Stimulated activated CD4-positive, alpha-beta T cell treated with anti-CD3 and anti-CD28 coated beads, Interleukin-1b, Interleukin-23, amount 100 ng/mL, for 4 hours (primary cell): ENCODE measurements at regions not wholly inside any gene's neighbourhood (a gene's known extent, or its start where the extent isn't known, plus 50 kb on each side); places are given as distances from the start of the nearest gene placed in this dataset.
A peak's percentile ranks its signal among the peaks of the same experiment; 100 is the strongest.

Experiments used
- DNase-seq, 2 donors: peaks; one replicate each; pipeline ENCODE4 v3.0.0-alpha.2; 2020; ENCODE audit warnings: low read depth in 2 of 2

GRCh38 chr7:86947929-86948328 is 111.5 kb downstream of the ELAPOR2 start:
- DNase-seq: no peak

GRCh38 chr7:86943447-86943846 is 116.0 kb downstream of the ELAPOR2 start:
- DNase-seq: no peak

GRCh38 chr7:86942995-86943394 is 116.5 kb downstream of the ELAPOR2 start:
- no peak for DNase-seq

- DNase-seq: no peak
Measured at GRCh38 chr7:86942081-86942480, 117.4 kb downstream of the ELAPOR2 start.

GRCh38 chr7:86939197-86939814 is 120.1 kb downstream of the ELAPOR2 start:
- peak in 1 of 2 donors; percentile 54 for DNase-seq

DNA sequence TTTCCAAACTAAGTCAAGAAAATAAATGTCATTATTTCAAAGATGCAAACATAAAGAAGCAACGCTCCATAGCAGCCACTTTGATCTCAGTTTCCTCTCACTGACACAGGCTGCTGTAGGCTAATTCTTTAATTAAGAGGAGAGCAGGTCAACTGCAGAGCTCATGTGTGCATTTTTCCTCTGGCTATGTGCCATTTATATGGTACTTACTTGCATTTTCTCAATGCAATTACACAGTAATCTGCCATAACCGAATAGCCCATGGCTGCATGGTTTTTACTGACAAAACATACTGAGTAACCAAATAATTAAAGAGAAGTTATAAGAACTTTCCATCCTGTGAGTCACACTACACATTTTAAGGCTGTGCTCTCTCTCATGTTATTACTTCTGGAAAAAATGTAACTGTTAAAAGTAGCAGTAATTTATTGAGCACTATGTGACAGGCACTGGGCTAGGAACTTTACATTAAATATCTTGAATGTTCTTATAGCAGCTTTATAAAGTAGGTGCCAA is 122.0 kb downstream of the ELAPOR2 start:
- no peak for DNase-seq

GRCh38 chr7:86933295-86933845 is 126.1 kb downstream of the ELAPOR2 start:
- no peak for DNase-seq

DNA sequence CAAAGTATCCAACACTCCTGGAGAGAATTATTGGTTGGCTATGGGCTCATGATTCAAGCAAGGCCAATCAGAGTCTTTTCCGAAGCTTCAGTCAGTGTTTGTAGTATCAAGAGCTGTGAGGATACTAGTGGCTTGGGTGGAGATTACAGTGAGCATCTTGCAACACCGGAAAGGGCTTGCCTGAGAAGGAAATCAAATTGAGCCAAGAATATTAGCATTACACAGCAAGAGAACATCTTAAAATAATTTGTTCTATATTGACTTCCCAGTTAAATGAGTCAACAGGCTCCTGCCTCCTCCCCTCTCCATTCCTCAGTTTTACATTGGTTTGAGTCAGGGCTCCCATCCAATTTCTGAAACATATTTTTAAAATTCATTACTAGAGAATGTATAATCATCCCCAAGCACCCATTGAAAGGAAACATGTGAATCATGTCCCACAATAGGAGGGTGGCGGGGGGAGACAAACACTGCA is 127.4 kb downstream of the ELAPOR2 start:
- DNase-seq: no peak

DNA sequence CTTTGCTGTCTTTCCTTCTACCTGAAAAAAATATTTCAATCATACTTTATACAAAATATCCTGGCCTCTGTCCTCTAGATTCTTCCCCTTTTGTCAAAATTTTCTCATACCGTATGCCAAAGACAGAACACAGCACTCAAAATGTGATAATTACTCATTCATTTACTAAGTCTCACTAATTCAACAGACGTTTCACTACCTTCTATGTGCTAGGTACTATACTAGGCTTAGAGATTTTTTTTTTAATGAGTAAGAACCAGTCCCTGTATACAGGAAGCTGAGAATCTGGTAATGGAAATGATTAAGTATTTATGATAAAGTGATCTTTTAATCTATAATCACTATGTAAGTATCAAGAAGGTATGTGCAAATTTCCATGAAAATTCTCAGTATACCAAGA is 128.0 kb downstream of the ELAPOR2 start:
- no peak for DNase-seq

- DNase-seq: no peak
Measured at GRCh38 chr7:86930554-86931307, 128.7 kb downstream of the ELAPOR2 start.

- DNase-seq: no peak
Measured at GRCh38 chr7:86929293-86930109, 130.0 kb downstream of the ELAPOR2 start.

- no peak for DNase-seq
Measured at GRCh38 chr7:86928308-86928707, 131.1 kb downstream of the ELAPOR2 start.

DNA sequence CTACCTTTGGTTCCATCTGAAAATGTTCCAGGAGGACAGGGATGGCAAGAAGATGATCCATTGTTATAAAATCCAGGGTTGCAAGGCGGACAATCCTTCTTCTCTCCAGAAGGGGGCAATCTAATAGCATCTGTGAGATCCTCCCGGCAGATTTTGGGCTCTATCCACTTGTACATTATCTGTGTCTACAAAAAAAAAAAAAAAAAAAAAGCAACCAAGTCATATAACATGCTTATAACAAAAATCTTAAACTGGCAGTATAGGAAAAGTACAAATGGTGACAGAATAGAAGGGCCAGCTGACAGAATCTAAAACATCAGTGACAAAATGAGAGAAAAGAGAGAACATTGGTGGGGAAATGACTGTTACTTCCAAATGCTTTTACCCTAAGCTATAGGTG is 132.7 kb downstream of the ELAPOR2 start:
- DNase-seq: peak in 1 of 2 donors; percentile 5

GRCh38 chr7:86925221-86925620 is 134.2 kb downstream of the ELAPOR2 start:
- DNase-seq: no peak

GRCh38 chr7:86923527-86923926 is 135.9 kb downstream of the ELAPOR2 start:
- no peak for DNase-seq

- DNase-seq: no peak
Measured at GRCh38 chr7:86920154-86920553, 139.3 kb downstream of the ELAPOR2 start.

GRCh38 chr7:86918245-86918644 is 141.2 kb downstream of the ELAPOR2 start:
- DNase-seq: no peak

DNA sequence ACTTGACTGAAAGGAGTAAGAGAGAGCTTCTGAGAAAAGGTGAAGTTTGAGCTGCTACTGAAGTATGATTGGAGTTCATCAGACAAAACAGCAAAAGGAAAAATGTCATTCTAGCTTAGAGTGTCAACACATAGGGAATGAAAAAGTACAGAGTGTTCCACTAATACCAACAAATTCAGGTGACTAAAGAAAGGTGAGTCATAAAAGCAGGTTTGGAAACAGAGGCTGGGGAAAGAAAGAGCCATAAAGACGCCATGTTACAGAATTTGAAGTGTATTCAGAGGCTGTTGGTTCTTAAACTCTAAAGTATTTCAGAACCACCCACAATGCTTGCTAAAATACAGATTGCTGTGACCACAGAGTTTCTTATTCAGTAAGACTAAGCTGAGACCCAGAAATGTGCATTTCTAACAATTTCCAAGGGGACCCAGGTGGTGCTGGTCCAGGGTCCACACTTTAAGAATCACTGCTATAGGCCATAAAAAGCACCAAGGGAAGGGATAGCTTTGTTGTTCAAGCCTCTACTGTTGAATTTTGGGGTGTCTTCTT is 143.1 kb downstream of the ELAPOR2 start:
- DNase-seq: no peak

DNA sequence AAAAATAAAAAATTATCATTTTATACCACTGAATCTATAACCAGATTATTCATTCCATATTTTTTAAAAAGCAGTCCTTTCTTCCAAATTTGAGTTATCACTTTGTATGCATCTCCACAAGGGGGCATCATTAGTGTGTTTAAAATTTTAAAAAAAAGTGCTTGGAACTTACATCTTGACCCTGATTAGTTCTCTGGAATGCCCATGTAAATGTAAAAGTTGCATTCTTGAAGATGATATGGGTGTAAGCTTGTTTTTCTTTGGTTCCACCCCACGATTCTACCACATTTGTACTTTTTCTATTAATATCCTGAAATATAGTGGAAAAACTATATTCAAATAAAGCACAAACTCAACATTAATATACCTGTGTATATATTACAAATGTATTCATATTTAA is 144.9 kb downstream of the ELAPOR2 start:
- DNase-seq: no peak
